HCT116 (cell line): ENCODE measurements at regions not wholly inside any gene's neighbourhood (a gene's known extent, or its start where the extent isn't known, plus 50 kb on each side); places are given as distances from the start of the nearest gene placed in this dataset.

ENCODE experiments used
- CEBPB ChIP-seq: IDR thresholded peaks from 2 replicates; pipeline ENCODE4 v1.6.1; 2012; ENCODE audit warnings: low read depth
- EZH2 ChIP-seq: fragments of 200-600 bp; sonication (generic); IDR thresholded peaks from 2 replicates; pipeline ENCODE4 v1.6.1; 2017; ENCODE audit warnings: antibody characterized with exemption, mixed run types
- EZH2phosphoT487 ChIP-seq: fragments of 200-600 bp; IDR thresholded peaks from 2 replicates; pipeline ENCODE4 v1.6.1; 2018; ENCODE audit warnings: antibody characterized with exemption, borderline replicate concordance
- POLR2A ChIP-seq: IDR thresholded peaks from 2 replicates; pipeline ENCODE4 v1.7.0; 2011; ENCODE audit warnings: borderline replicate concordance; ENCODE audit not compliant: insufficient read depth, insufficient read length; ENCODE audit errors: extremely low read depth
- POLR2AphosphoS5 ChIP-seq: IDR thresholded peaks from 2 replicates; pipeline ENCODE4 v1.6.1; 2011; ENCODE audit warnings: mild to moderate bottlenecking, low read depth, low read length, moderate library complexity
- RAD21 ChIP-seq: IDR thresholded peaks from 2 replicates; pipeline ENCODE4 v1.6.1; 2012; ENCODE audit warnings: low read depth, mild to moderate bottlenecking
- SIN3A ChIP-seq: IDR thresholded peaks from 2 replicates; pipeline ENCODE4 v1.6.1; 2012; ENCODE audit warnings: low read depth
- SP1 ChIP-seq: IDR thresholded peaks from 2 replicates; pipeline ENCODE4 v1.6.1; 2012; ENCODE audit warnings: low read depth
- YY1 ChIP-seq: IDR thresholded peaks from 2 replicates; pipeline ENCODE4 v1.6.1; 2011; ENCODE audit warnings: low read length, low read depth, moderate library complexity, mild to moderate bottlenecking; ENCODE audit not compliant: insufficient replicate concordance; ENCODE audit errors: extremely low read depth
- TF ChIP-seq, protein P1 (sequence below), 3 experiments: fragments of 200-600 bp in 1 of 3; sonication (generic) in 1 of 3; IDR thresholded peaks in 2 of 3; conservative IDR thresholded peaks in 1 of 3; 2 replicates each; pipeline ENCODE4 v1.5.1; 2012 to 2017; ENCODE audit warnings: low read depth in 2 of 3, low read length in 2 of 3, antibody characterized with exemption in 1 of 3, borderline replicate concordance in 1 of 3, control low read depth in 1 of 3, mild to moderate bottlenecking in 1 of 3, mixed read lengths in 1 of 3, mixed run types in 1 of 3, moderate library complexity in 1 of 3; ENCODE audit not compliant: insufficient read depth in 1 of 3
- TF ChIP-seq, protein P2 (sequence below): IDR thresholded peaks from 2 replicates; pipeline ENCODE4 v1.6.1; 2012

- TF ChIP-seq YY1 (no peak), CEBPB (no peak), POLR2AphosphoS5 (no peak), POLR2A (no peak), RAD21 (no peak), EZH2phosphoT487 (no peak), EZH2 (no peak), SP1 (no peak), SIN3A (no peak)
- TF ChIP-seq, protein P1, sequence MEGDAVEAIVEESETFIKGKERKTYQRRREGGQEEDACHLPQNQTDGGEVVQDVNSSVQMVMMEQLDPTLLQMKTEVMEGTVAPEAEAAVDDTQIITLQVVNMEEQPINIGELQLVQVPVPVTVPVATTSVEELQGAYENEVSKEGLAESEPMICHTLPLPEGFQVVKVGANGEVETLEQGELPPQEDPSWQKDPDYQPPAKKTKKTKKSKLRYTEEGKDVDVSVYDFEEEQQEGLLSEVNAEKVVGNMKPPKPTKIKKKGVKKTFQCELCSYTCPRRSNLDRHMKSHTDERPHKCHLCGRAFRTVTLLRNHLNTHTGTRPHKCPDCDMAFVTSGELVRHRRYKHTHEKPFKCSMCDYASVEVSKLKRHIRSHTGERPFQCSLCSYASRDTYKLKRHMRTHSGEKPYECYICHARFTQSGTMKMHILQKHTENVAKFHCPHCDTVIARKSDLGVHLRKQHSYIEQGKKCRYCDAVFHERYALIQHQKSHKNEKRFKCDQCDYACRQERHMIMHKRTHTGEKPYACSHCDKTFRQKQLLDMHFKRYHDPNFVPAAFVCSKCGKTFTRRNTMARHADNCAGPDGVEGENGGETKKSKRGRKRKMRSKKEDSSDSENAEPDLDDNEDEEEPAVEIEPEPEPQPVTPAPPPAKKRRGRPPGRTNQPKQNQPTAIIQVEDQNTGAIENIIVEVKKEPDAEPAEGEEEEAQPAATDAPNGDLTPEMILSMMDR (IDR thresholded peaks at IDR 0.05 in 2 of 3, conservative IDR thresholded peaks at IDR 0.05 in 1 of 3; ENCODE audit: borderline replicate concordance in 1 of 3, insufficient read depth in 1 of 3, low read depth in 2 of 3, low read length in 2 of 3): no peak
- TF ChIP-seq, protein P2, sequence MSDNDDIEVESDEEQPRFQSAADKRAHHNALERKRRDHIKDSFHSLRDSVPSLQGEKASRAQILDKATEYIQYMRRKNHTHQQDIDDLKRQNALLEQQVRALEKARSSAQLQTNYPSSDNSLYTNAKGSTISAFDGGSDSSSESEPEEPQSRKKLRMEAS: no peak
Observed at GRCh38 chr2:123144082-123144481, 881.0 kb upstream of the CNTNAP5 start.
